DMS53 treated with DMSO at 0.1 percent for 48 hours (cell line): ENCODE measurements at regions not wholly inside any gene's neighbourhood (a gene's known extent, or its start where the extent isn't known, plus 50 kb on each side); places are given as distances from the start of the nearest gene placed in this dataset.
"Not testable (repeated sequence)": the region's sequence is repeated elsewhere in the genome, so short reads cannot be mapped to it uniquely, and the experiment has no call there.

ENCODE experiments used
- DNase-seq: peaks from one replicate; lab custom pipeline; 2025; ENCODE audit not compliant: unreplicated experiment; lab: John Stamatoyannopoulos, UW

DNA sequence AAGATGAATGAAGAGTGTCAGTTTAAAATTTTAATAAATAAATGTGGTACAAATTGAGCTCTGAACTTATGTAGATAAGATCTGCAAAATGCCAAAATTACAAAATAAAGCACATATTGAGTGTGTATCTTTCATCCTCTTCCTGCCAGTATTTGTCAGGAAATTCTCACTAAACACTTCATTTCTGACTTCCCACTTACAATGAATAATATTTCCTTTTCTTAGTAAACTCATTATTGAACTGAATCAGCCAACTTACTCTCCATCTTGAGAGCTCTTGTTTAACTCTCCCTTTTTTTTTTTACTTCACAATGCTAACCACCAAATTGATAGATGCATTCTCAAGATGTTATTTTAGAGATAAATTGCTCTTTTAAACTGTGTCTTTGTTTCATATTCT is 1230.2 kb downstream of the JRKL start:
- no peak for DNase-seq

DNA sequence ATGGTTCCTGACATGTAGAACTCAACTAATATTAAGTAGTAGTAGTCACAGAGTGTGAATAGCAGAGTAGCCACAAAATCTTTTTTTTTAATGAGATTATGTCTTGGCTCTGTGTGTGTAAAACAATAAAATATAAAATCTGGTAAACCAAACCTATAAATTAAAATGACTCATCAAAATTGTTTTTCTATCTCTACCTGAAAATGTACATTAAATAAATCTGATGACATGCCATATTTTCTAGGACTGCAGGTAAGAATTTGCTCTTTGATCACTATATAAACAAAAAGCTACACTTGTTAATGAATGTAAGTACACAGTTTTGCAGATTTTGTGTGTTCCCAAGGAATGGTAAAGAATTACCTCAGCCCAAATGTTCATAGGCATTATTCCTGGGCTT is 1231.5 kb downstream of the JRKL start:
- no peak for DNase-seq

DNA sequence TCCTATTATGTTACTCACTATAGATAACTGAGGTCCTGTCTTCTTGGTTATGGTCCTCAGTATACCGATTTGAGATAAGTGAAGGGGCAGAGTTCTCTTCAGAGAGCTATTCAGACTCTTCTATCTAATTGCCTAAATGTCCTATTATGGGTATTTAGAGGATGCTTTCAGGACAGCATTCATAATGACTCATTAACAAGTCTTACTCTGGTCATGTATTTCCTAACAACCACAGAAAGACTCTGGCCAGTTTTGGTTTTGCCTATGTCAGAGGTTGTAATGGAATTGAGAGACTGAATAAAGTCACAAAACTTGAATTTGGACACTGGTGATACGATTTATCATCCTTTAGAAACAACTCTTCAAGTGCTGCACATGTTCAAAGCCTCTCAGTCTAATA is 1233.0 kb downstream of the JRKL start:
- DNase-seq, result no peak

DNA sequence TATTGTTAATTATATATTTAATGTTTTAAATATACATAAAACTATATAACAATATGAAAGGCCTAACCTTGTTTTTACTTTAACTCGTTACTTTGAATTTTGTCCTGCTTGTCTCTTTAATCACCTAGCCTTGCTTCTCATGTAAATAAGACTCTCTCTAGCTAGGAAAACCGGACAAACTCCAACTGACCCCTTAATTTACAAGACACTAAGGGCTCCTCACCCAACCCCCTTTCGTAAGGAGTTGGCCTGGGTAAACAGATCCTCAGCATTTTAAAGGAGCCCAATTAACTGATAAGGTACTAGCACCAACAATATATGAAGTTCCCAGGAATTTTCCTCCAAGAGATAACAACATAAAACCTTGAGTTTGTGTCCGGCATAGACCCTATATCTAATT is 1246.9 kb downstream of the JRKL start:
- DNase-seq, result not testable (repeated sequence)

DNA sequence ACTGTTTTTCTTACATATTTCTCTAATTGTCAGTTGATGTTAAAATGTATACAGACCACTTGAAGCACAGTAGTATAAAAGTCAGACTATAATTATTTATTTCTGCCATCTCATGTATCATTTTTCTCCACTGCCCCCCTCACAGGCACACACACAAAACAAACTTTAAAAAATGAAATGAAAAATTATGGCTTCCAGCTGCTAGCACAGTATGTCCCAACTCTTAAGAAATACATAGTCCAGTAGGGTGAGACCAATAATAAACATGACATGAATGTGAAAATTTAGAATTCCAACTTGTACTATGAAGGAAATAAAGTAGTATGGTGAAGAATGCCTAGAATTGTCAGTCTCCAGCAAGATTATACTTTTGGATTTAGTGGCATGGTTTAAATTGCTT is 1247.9 kb downstream of the JRKL start:
- no peak for DNase-seq

DNA sequence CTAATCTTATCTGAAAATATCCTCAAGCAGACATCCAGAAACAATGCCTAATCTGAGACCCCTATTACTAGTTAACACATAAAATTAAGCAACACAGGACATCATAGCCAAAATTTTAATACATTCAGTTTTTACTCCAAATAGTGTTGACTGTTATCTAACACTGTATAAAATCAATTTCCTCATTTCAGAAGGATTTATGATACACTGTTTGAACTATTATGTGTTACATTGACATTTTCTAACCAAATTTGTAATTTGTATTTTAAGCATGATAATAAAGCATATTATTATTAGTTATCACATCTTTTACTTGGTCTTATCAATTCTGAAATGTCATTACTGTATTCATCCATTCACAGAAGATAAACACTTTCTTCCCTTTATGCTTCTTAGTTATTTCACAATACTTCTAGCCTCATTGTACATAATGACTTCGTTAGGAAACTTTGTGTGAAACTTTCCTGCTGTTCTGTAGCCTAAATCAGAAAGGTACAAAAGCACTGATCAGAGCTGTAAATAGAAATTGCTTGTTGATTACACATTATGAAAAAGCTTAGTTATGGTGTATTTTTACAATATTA is 1248.9 kb downstream of the JRKL start:
- DNase-seq, result no peak

DNA sequence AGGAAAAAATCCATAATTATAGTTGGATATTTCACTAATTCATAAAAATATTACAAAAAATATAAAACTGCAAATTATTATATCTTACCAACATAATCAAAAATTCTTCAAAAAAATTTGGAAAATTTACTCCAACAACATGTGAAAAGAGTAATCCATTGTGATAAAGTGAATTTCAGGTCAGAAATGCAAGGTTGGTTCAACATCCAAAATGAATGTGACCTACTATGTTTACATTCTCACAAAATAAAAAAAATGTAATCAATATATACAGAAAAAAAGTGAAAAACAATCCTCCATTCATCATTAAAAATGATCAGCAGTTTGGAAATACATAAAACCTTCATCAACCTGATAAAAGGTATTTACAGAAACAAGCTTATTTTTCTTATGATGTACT is 1252.2 kb downstream of the JRKL start:
- no peak for DNase-seq

DNA sequence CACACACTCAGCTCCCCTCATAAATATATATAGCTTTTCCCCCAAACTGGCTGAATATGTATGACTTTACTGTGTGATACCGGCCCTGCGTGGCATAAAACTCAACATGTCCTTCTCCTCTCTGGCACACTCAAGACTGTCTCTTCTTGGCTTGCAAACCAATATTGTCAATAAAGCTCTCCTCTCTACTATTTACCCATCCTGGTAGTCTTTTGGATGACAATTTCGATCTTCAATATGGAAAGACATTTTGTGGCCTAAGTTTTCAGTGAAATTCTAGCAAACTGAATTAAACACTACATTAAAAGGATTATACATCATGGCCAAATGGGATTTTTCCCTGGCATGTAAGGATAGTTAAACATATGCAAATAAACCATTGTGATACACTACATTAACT is 1255.9 kb downstream of the JRKL start:
- no peak for DNase-seq

DNA sequence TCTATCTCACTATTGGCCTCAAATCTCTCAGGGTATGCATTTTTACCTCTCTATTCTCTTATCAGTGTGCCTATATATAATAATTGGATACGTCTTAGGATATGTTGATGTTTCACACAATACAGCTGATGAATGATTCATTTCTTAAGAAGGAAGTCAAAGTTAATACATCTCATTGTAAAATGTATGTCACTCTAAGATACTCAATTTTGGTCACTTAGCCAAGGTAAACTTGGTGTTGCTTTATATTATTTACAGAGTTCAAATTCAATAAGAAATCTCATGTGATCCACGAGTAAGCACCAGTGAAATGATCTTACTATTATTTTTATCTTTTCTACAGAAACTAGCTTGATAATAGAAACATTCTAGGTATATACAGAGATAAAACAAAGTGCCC is 1266.5 kb downstream of the JRKL start:
- no peak for DNase-seq

DNA sequence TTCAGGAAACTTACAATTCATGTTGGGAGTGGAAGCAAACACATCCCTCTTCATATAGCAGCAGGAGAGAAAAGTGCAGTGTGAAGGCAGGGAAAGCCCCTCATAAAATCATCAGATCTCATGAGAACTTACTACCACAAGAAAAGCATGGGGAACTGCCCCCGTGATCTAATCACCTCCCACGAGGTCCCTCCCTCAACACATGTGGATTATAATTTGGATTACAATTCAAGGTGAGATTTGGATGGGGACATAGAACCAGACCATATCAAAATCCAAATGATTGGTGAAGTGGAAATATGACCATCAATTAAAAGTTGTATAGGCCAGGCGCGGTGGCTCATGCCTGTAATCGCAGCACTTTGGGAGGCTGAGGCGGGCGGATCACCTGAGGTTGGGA is 1268.0 kb downstream of the JRKL start:
- no peak for DNase-seq

DNA sequence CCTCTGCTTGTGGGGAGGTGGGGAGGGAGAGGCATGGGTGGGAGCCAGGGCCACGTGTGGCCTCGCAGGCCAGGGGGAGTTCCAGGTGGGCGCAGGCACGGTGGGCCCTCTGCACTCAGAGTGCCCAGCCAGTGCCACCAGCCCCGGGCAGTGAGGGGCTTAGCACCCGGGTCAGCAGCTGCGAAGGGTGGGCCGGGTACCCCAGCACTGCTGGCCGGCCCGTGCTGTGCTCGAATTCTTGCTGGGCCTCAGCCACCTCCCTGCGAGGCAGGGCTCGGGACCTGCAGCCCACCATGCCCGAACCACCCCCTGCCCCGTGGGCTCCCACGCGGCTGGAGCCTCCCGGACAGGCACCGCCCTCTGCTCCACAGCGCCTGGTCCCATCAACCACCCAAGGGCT is 1277.2 kb downstream of the JRKL start:
- no peak for DNase-seq

DNA sequence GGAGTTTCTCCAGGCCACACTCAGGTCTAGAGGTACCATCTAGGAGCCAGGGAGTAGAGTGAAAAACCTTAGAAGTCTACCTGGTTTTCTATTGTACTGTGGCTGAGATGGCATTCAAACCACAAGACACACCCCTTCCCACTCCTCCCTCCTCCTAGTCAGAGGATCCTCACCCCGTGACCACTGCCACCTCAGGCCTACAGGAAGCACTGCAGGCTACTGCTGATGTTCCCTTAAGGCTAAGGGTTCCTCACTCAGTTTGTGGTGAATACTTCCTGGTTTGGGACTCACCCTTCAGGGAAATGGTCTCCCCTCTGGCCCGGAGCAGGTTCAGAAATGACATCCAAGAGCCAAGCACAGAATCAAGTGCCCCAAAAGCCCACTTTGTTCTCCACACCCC is 1293.9 kb downstream of the JRKL start:
- DNase-seq, result peak; percentile 19

DNA sequence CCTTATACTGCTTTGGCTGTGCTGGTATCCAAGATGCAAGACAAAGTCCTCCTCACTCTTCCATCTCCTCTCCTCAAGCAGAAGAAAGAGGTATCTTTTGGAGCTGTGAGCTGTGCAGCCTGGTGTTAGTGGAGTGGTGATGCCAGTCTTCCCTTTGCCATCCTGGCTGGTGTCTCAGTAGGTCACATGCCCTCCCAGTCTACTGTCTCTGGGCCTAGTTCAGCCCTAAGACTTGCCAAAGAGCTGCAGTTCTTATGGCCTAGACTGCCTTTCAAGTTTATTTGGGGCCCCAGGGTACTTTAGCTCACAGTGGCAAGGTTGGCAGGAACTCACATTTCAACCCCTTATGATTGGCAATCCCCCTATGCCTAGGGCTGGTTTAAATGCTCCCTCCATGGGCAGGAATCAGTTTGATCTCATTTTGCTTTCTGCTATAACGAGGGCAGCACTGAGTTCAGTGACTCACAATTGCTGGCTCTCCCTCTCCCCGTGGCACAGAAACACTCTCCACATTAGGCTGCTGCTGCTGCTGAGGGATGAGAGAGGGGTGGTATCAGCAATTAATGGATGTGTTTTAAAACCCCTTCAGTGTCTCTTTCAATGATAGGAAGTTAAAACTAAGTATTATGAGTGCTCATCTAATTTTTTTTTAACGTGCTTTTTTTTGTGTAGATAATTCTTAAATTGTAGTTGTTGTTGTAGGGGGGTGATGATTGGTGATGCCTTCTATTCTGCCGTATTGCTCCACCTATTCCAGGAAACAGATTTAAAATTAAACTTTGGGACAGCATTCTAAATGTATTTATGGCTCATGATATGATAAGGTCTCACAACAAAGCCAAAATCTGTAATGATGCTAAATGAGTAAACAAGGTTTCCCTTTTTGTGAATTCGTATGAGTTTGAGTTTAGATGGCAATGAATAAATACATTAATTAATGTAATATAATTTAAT is 1295.0 kb downstream of the JRKL start:
- DNase-seq, result no peak

DNA sequence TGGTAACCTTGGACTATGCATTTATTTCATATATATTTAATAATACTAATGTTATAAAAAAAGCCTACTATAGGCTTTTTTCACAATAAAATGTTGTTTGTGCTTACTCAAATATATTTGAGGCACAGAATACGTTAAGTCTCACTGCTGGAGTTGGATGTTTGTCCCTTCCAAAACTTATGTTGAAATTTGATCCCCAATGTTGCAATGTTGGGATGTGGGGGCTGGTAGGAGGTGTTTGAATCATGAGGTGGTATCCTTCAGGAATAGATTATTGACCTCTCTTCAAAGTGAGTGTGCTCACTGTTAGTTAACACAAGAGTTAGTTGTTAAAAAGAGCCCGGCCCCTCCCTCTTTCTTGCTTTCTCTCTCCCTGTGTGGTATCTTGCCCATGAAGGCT is 1295.9 kb downstream of the JRKL start:
- DNase-seq, result no peak

DNA sequence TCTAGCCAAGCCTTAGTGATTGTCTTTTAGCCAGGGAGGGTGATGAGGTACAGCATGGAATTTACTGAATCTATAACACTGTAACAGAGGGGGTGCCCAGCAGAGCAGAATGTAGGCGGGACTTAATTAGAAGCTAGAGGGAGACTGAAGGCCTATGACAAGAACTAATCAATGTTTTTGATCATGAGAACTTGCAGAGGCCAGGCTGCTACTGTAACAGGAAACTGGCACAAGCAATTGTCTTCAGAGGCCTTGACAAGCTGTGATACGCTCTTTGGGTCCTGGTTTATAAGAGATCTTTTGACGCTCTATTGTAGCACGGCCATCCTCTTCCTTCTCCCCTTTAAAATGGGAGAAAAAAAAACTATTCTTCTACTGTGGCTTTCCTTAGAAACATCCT is 1297.3 kb downstream of the JRKL start:
- DNase-seq, result no peak

DNA sequence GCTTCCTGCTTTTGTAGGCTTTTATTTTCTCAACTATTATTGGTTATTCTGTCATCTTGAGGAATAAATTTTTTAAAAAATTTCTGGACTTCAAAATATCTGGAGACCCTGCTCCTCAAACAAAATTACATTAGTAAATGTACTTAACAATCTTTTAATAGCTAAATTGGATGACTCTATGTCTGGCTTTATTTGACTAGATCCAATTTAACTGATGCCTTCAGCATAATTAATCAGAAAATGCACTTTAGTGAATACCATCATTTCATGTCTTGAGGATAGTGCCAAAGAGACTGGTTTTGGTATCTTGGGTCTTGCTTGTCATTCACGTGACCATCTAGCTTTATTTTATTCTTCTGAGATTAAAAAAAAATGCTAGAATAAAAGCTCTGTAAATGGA is 1301.2 kb downstream of the JRKL start:
- DNase-seq, result no peak

DNA sequence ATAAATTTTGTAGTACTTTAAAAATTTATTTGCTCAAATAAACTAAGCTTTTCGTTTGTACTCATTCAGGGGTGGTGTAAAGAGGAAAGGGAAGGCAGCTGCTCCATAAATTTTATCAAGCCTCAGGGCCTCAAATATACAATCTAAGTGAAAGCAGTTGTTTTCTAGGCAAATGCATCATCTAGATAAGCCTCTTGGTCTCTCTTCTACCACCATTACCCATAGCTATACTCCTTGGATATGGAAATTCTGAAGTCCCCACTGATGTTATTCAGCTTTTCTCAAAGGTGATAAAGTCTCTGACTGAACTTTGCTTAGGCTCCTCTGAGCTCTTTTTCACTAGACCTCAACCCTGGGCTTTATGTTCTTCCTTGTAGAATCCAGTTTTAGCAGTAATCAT is 1313.1 kb downstream of the JRKL start:
- DNase-seq, result no peak

DNA sequence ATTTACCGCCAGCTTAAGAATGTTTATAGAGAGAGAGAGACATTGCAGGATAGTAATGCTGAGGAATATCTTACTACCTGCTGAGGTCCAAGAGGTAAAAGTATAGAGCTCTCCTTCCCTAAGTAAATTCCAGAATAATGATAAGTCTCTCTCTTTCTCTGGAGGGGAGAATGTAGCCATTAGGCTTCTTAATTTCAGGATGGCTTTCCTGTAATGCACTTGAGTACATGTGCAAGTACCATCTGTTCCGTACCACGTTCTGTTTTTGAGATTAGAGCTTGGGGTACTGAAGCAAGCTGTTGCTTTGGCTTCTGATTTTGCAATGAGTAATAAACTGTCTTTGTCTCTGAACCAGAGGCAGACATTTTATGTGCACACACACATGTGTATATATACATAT is 1314.0 kb downstream of the JRKL start:
- DNase-seq, result no peak

DNA sequence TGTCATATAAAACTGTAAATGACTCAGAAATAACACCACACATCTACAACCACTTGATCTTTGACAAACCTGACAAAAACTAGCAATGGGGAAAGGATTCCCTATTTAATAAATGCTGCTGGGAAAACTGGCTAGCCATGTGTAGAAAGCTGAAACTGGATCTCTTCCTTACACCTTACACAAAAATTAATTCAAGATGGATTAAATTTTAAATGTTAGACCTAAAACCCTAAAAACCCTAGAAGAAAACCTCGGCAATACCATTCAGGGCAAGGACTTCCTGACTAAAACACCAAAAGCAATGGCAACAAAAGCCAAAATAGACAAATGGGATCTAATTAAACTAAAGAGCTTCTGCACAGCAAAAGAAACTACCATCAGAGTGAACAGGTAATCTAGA is 1315.3 kb upstream of the CNTN5 start:
- not testable (repeated sequence) for DNase-seq

DNA sequence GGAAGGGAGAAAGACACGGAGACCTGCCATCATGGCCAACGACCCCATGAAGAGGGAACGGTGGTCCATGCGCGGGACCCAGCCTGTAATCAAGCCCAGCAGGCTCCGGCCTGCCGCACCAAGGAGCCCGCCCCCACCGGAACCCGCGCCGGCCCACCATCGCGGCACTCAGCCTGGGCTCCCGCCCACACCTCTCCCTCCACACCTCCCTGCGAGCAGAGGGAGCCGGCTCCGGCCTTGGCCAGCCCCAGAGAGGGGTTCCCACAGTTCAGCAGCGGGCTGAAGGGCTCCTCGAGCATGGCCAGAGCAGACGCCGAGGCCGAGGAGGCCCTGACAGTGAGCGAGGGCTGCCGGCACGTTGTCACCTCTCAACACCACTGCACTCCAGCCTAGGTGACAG is 1302.8 kb upstream of the CNTN5 start:
- no peak for DNase-seq

DNA sequence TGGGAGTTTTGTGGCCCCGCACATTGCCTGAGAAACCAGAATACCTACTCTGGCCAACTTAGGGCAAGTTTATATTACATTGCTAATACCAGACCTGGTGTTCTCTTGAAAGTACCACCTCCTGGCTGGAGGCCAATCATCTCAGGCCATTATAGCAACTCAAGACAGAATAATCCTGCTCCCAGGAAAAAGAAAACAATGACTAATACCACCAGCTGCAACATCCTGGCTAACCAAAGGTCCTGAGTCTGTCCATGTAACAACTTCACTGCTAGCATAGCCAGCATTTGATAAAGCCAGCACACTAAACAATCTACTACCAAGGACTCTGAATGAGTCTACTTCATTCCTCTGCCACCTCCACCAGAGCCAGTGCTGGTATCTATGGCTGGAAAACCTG is 1298.7 kb upstream of the CNTN5 start:
- peak; percentile 95 for DNase-seq

DNA sequence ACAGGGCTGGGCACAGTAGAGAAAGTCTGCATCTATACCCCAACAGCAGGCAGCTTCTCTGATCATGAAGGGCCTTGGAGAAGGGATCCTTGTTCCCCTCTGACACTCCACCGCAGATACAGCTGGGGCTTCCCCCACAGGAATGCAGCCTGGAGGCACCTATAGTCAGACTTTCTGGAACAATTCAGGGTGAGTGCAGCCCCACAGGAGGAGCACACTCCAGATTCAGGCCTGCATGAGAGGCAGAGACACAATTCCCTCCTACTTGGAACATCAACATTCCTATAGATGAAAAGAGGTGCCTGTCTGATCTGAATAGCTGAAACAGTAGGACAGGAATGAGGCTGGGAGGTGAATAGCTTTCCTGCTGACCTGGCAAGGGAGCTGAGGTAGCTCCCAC is 1298.0 kb upstream of the CNTN5 start:
- no peak for DNase-seq
